A549 (cell line): ENCODE measurements at regions not wholly inside any gene's neighbourhood (a gene's known extent, or its start where the extent isn't known, plus 50 kb on each side); places are given as distances from the start of the nearest gene placed in this dataset.

Experiments used
- ATAC-seq, 2 experiments: fragments of 200-7000 bp in 1 of 2; fragments of >200 bp in 1 of 2; cut with Nextera tagmentation in 1 of 2; cut with Tn5 transposase in 1 of 2; 3 replicates each; pipeline versions ENCODE4 v1.8.0 to v1.9.1; 2018 to 2020; ENCODE audit warnings: mild to moderate bottlenecking in 1 of 2, moderate library complexity in 1 of 2
- CTCF ChIA-PET: fragments of 300-600 bp; sonication (Branson Sonifier 250); formaldehyde crosslinking; extraction: SDS; loops from one replicate; lab custom pipeline; 2021; ENCODE audit warnings: antibody characterized with exemption, inconsistent platforms; lab: Yijun Ruan, JAX
- POLR2A ChIA-PET: fragments of 350-600 bp; formaldehyde crosslinking; extraction: SDS; loops from one replicate; lab custom pipeline; 2021; ENCODE audit warnings: antibody characterized with exemption, inconsistent platforms; lab: Yijun Ruan, JAX
- DNase-seq, 2 experiments: peaks; one replicate each; pipeline versions ENCODE4 v3.0.0 to v3.0.0-alpha.2; 2011 to 2016; ENCODE audit warnings: low read depth in 1 of 2, low spot score in 1 of 2
- FAIRE-seq: peaks from 2 replicates; lab custom pipeline; 2011; peaks lifted over from hg19 to GRCh38; lab: Jason Lieb, UNC
- H3K27ac ChIP-seq, 2 experiments: fragments of >200 bp; sonication (Bioruptor Twin); formaldehyde crosslinking; 3 replicates each; pipeline ENCODE4 v1.5.1; 2016 to 2017
- H3K4me1 ChIP-seq: fragments of >200 bp; sonication (Bioruptor Twin); formaldehyde crosslinking; 3 replicates; pipeline ENCODE4 v1.6.1; 2016
- H3K4me2 ChIP-seq: fragments of >200 bp; sonication (Bioruptor Twin); formaldehyde crosslinking; 3 replicates; pipeline ENCODE4 v1.6.1; 2016
- H3K4me3 ChIP-seq: fragments of >200 bp; sonication (Bioruptor Twin); formaldehyde crosslinking; 3 replicates; pipeline ENCODE4 v1.5.1; 2016
- H3K9me3 ChIP-seq: fragments of >200 bp; sonication (Bioruptor Twin); formaldehyde crosslinking; 3 replicates; pipeline ENCODE4 v1.6.1; 2016
- BHLHE40 ChIP-seq: IDR thresholded peaks from 2 replicates; pipeline ENCODE4 v1.6.1; 2012; ENCODE audit warnings: low read depth, low read length, inconsistent platforms
- CBX2 ChIP-seq: fragments of 200-600 bp; sonication (generic); IDR thresholded peaks from 2 replicates; pipeline ENCODE4 v1.6.1; 2016; ENCODE audit warnings: low read depth, mild to moderate bottlenecking, borderline replicate concordance
- CHD2 ChIP-seq: fragments of 150-350 bp; IDR thresholded peaks from 2 replicates; pipeline ENCODE4 v1.6.1; 2014; ENCODE audit warnings: low read length; ENCODE audit not compliant: partially characterized antibody
- E2F6 ChIP-seq: IDR thresholded peaks from 2 replicates; pipeline ENCODE4 v1.6.1; 2012; ENCODE audit warnings: low read depth, borderline replicate concordance
- ELK1 ChIP-seq: fragments of 150-350 bp; IDR thresholded peaks from 2 replicates; pipeline ENCODE4 v1.6.1; 2014; ENCODE audit warnings: low read depth, mild to moderate bottlenecking, low read length
- FOSB ChIP-seq: fragments of 250-450 bp; sonication (Bioruptor Pico); IDR thresholded peaks from 2 replicates; pipeline ENCODE4 v1.5.0; 2020; ENCODE audit warnings: mild to moderate bottlenecking, moderate library complexity
- FOXS1 ChIP-seq: fragments of 250-450 bp; sonication (Bioruptor Pico); IDR thresholded peaks from 2 replicates; pipeline ENCODE4 v1.5.0; 2020; ENCODE audit warnings: mild to moderate bottlenecking, moderate library complexity
- GATA3 ChIP-seq: IDR thresholded peaks from 2 replicates; pipeline ENCODE4 v1.6.1; 2012; ENCODE audit warnings: borderline replicate concordance
- HDAC2 ChIP-seq: fragments of 200-600 bp; sonication (generic); IDR thresholded peaks from 2 replicates; pipeline ENCODE4 v1.6.1; 2016
- HEYL ChIP-seq: fragments of 250-450 bp; sonication (Bioruptor Pico); IDR thresholded peaks from 2 replicates; pipeline ENCODE4 v1.8.0; 2021; ENCODE audit warnings: mild to moderate bottlenecking, moderate library complexity
- HOXB13 ChIP-seq: fragments of 250-450 bp; sonication (Bioruptor Pico); IDR thresholded peaks from 2 replicates; pipeline ENCODE4 v1.5.0; 2020; ENCODE audit warnings: low read depth, mild to moderate bottlenecking, moderate library complexity
- JUN ChIP-seq, 2 experiments: fragments of >200 bp; sonication (Bioruptor Twin); formaldehyde crosslinking; IDR thresholded peaks; 2 replicates in 1 of 2; 3 replicates in 1 of 2; pipeline ENCODE4 v1.6.1; 2016 to 2017
- JUNB ChIP-seq: fragments of >200 bp; sonication (Bioruptor Twin); formaldehyde crosslinking; IDR thresholded peaks from 2 replicates; pipeline ENCODE4 v1.6.1; 2016
- KDM5A ChIP-seq: fragments of 200-600 bp; sonication (generic); IDR thresholded peaks from 2 replicates; pipeline ENCODE4 v1.6.1; 2016; ENCODE audit warnings: antibody characterized with exemption, mild to moderate bottlenecking
- MAFK ChIP-seq: fragments of 450-650 bp; IDR thresholded peaks from 2 replicates; pipeline ENCODE4 v1.6.1; 2014; ENCODE audit not compliant: partially characterized antibody
- NFE2L2 ChIP-seq: fragments of 150-350 bp; conservative IDR thresholded peaks from 2 replicates; pipeline ENCODE4 v1.6.1; 2014; ENCODE audit warnings: low read length
- NPAS2 ChIP-seq: fragments of 250-450 bp; sonication (Bioruptor Pico); IDR thresholded peaks from 2 replicates; pipeline ENCODE4 v1.8.0; 2022; ENCODE audit warnings: mild to moderate bottlenecking, moderate library complexity, borderline replicate concordance
- POLR2A ChIP-seq: IDR thresholded peaks from 2 replicates; pipeline ENCODE4 v1.6.1; 2012; ENCODE audit warnings: mild to moderate bottlenecking, low read length
- RAD21 ChIP-seq, 2 experiments: fragments of >200 bp in 1 of 2; sonication (Bioruptor Twin) in 1 of 2; formaldehyde crosslinking in 1 of 2; IDR thresholded peaks in 1 of 2; conservative IDR thresholded peaks in 1 of 2; 2 replicates in 1 of 2; 3 replicates in 1 of 2; pipeline ENCODE4 v1.6.1; 2012 to 2018; ENCODE audit warnings: inconsistent platforms in 1 of 2
- RCOR1 ChIP-seq: fragments of 150-350 bp; IDR thresholded peaks from 2 replicates; pipeline ENCODE4 v1.6.1; 2014; ENCODE audit warnings: antibody characterized with exemption, low read length, low read depth
- RFX5 ChIP-seq: fragments of 450-650 bp; IDR thresholded peaks from 2 replicates; pipeline ENCODE4 v1.7.1; 2014; ENCODE audit warnings: antibody characterized with exemption, mild to moderate bottlenecking, moderate library complexity
- RNF2 ChIP-seq: fragments of 200-600 bp; sonication (generic); IDR thresholded peaks from 2 replicates; pipeline ENCODE4 v1.6.1; 2016; ENCODE audit warnings: low read depth, mild to moderate bottlenecking, antibody characterized with exemption, moderate library complexity, borderline replicate concordance
- TFCP2L1 ChIP-seq: fragments of 250-450 bp; sonication (Bioruptor Pico); IDR thresholded peaks from 2 replicates; pipeline ENCODE4 v1.5.0; 2021; ENCODE audit warnings: mild to moderate bottlenecking
- TP53 ChIP-seq: fragments of 250-450 bp; sonication (Bioruptor Pico); IDR thresholded peaks from 2 replicates; pipeline ENCODE4 v1.5.0; 2021; ENCODE audit warnings: mild to moderate bottlenecking, moderate library complexity
- ZC3H11A ChIP-seq: fragments of 450-650 bp; IDR thresholded peaks from 2 replicates; pipeline ENCODE4 v1.6.1; 2014; ENCODE audit warnings: antibody characterized with exemption, mild to moderate bottlenecking
- ZFP36 ChIP-seq: fragments of 450-650 bp; IDR thresholded peaks from 2 replicates; pipeline ENCODE4 v1.6.1; 2014; ENCODE audit warnings: borderline replicate concordance; ENCODE audit not compliant: partially characterized antibody
- ZSCAN20 ChIP-seq: fragments of 250-450 bp; sonication (Bioruptor Pico); IDR thresholded peaks from 2 replicates; pipeline ENCODE4 v1.8.0; 2022; ENCODE audit warnings: mild to moderate bottlenecking, moderate library complexity
- whole genome bisulfite sequencing: methylation state at CpG from one replicate; pipeline ENCODE4 v1.1.6; 2017; ENCODE audit errors: missing lambda C conversion rate; 5-methylcytosine and 5-hydroxymethylcytosine counted together

- ATAC-seq (no peak), DNase-seq (no peak), FAIRE-seq (no peak)
- Histone ChIP-seq H3K9me3 (no peaks in the 10 kb centered on the region), H3K27ac (no peak overlapping the region), H3K4me2 (no peak overlapping the region), H3K4me3 (no peak overlapping the region), H3K4me1 (no peaks in the 10 kb centered on the region)
- TF ChIP-seq NPAS2 (CRISPR knock-in tag) (no peak), MAFK (no peak), CBX2 (no peak), RCOR1 (no peak), HOXB13 (CRISPR knock-in tag) (no peak), BHLHE40 (no peak), FOXS1 (CRISPR knock-in tag) (no peak), JUN (IDR thresholded peaks at IDR 0.05) (no peak), HEYL (CRISPR knock-in tag) (no peak), NFE2L2 (no peak), HDAC2 (no peak), TFCP2L1 (CRISPR knock-in tag) (no peak), POLR2A (no peak), ZFP36 (no peak), ELK1 (no peak), RAD21 (conservative IDR thresholded peaks at IDR 0.05 in 1 of 2, IDR thresholded peaks at IDR 0.05 in 1 of 2) (no peak), E2F6 (no peak), TP53 (CRISPR knock-in tag) (no peak)
- POLR2A ChIA-PET, result no interaction called here
- CTCF ChIA-PET, result no interaction called here
- 13% methylated on average over 2 of the region's 2 CpGs for WGBS
Measured at GRCh38 chr11:95571718-95572260, 217.8 kb downstream of the FAM76B start.

GRCh38 chr11:95570845-95571244 lies 218.7 kb downstream of the FAM76B start:
- 7% methylated on average over 2 of the region's 2 CpGs for WGBS
- H3K9me3 ChIP-seq, result no peaks in the 10 kb centered on the region
- H3K4me3 ChIP-seq, result no peak overlapping the region
- no peak for TF ChIP-seq RAD21 (conservative IDR thresholded peaks at IDR 0.05 in 1 of 2, IDR thresholded peaks at IDR 0.05 in 1 of 2)
- TF ChIP-seq ZFP36, result no peak
- no peak for TF ChIP-seq KDM5A
- TF ChIP-seq JUN (IDR thresholded peaks at IDR 0.05), result no peak
- no peak for TF ChIP-seq BHLHE40
- no peak for TF ChIP-seq FOSB
- no peak for TF ChIP-seq ZSCAN20 (CRISPR knock-in tag)
- TF ChIP-seq RFX5, result no peak
- TF ChIP-seq CHD2, result no peak
- TF ChIP-seq ZC3H11A, result no peak
- TF ChIP-seq NPAS2 (CRISPR knock-in tag), result no peak
- TF ChIP-seq GATA3, result no peak
- TF ChIP-seq RNF2, result no peak
- TF ChIP-seq JUNB, result no peak
- CTCF ChIA-PET, result no interaction called here
- FAIRE-seq (no peak), DNase-seq (no peak), ATAC-seq (no peak)
- no peak overlapping the region for H3K27ac ChIP-seq
- no peak overlapping the region for H3K4me2 ChIP-seq
- POLR2A ChIA-PET, result no interaction called here
- H3K4me1 ChIP-seq, result no peaks in the 10 kb centered on the region

- DNase-seq (no peak), ATAC-seq (no peak), FAIRE-seq (no peak)
- Histone ChIP-seq H3K4me2 (no peak overlapping the region), H3K9me3 (no peaks in the 10 kb centered on the region), H3K27ac (no peak overlapping the region), H3K4me3 (no peak overlapping the region), H3K4me1 (no peaks in the 10 kb centered on the region)
- ChIA-PET POLR2A (no interaction called here), CTCF (no interaction called here)
- 18% methylated on average over 2 of the region's 2 CpGs for WGBS
- TF ChIP-seq ZC3H11A (no peak), RNF2 (no peak)
- TF ChIP-seq, all 56 proteins: peak for 0
Measured at GRCh38 chr11:95569207-95569606, 220.4 kb downstream of the FAM76B start.
